Endothelial cell of umbilical vein (primary cell): ENCODE measurements at regions not wholly inside any gene's neighbourhood (a gene's known extent, or its start where the extent isn't known, plus 50 kb on each side); places are given as distances from the start of the nearest gene placed in this dataset.

Experiments used
- BruUV-seq: library from RNA; stranded (reverse); fragments of 400-500 nt; replicated peaks from 2 replicates; lab custom pipeline; 2021; lab: Mats Ljungman, UMichigan
- CTCF ChIA-PET: fragments of 300-600, 350-600 bp; sonication (Branson Sonifier 250); formaldehyde crosslinking; loops from one replicate; lab custom pipeline; 2021; ENCODE audit warnings: antibody characterized with exemption, inconsistent platforms; lab: Charles Lee
- POLR2A ChIA-PET: fragments of 300-600, 350-600 bp; sonication (Branson Sonifier 250); formaldehyde crosslinking; loops from one replicate; lab custom pipeline; 2021; ENCODE audit warnings: antibody characterized with exemption, inconsistent platforms; lab: Charles Lee
- DNase-seq: peaks from one replicate; pipeline ENCODE4 v3.0.0-alpha.2; 2011; ENCODE audit warnings: low read depth, low spot score
- FAIRE-seq: peaks from 2 replicates; lab custom pipeline; 2011; peaks lifted over from hg19 to GRCh38; lab: Jason Lieb, UNC
- H2AFZ ChIP-seq: 2 replicates; pipeline ENCODE4 v1.6.0; 2012; ENCODE audit warnings: low read depth, low read length, control low read depth, inconsistent platforms
- H3K27ac ChIP-seq: 2 replicates; pipeline ENCODE4 v1.5.1; 2011; ENCODE audit warnings: low read depth, mild to moderate bottlenecking, control low read depth, low read length, moderate library complexity; ENCODE audit not compliant: insufficient read depth
- H3K27me3 ChIP-seq, 2 experiments: 2 replicates each; pipeline versions ENCODE4 v1.6.0 to v1.6.1; 2011; ENCODE audit warnings: low read length in 2 of 2, mixed read lengths in 1 of 2; ENCODE audit not compliant: control insufficient read depth in 2 of 2, insufficient read depth in 2 of 2
- H3K36me3 ChIP-seq, 2 experiments: 2 replicates in 1 of 2; 3 replicates in 1 of 2; pipeline ENCODE4 v1.5.1; 2011; ENCODE audit warnings: low read length in 2 of 2, mild to moderate bottlenecking in 1 of 2, moderate library complexity in 1 of 2; ENCODE audit not compliant: control insufficient read depth in 2 of 2, insufficient read depth in 2 of 2; ENCODE audit errors: extremely low read depth in 1 of 2
- H3K4me1 ChIP-seq: 3 replicates; pipeline ENCODE4 v1.5.1; 2011; ENCODE audit warnings: mild to moderate bottlenecking, low read length; ENCODE audit not compliant: control insufficient read depth, insufficient read depth; ENCODE audit errors: extremely low read depth
- H3K4me2 ChIP-seq: 2 replicates; pipeline ENCODE4 v1.6.1; 2011; ENCODE audit warnings: low read length, control low read depth, mixed read lengths; ENCODE audit not compliant: insufficient read depth
- H3K4me3 ChIP-seq, 3 experiments: fragments of 200-600 bp in 1 of 3; sonication (generic), shearing (Covaris generic) in 1 of 3; replicated peaks in 1 of 3; 2 replicates each; pipeline ENCODE4 v1.5.1; 2011 to 2016; ENCODE audit warnings: control low read depth in 3 of 3, low read length in 3 of 3, mild to moderate bottlenecking in 2 of 3, inconsistent platforms in 1 of 3, low read depth in 1 of 3, moderate library complexity in 1 of 3; ENCODE audit not compliant: insufficient read depth in 1 of 3
- H3K79me2 ChIP-seq: 2 replicates; pipeline ENCODE4 v1.6.0; 2012; ENCODE audit warnings: low read length, inconsistent platforms; ENCODE audit not compliant: control insufficient read depth, insufficient read depth
- H3K9ac ChIP-seq: replicated peaks from 2 replicates; pipeline ENCODE3; 2011; ENCODE audit warnings: low read length, control low read depth; ENCODE audit not compliant: insufficient read depth; ENCODE audit errors: extremely low read depth
- H3K9me1 ChIP-seq: replicated peaks from 3 replicates; pipeline ENCODE4 v1.6.0; 2011; ENCODE audit warnings: mild to moderate bottlenecking, low read length; ENCODE audit not compliant: control insufficient read depth, insufficient read depth; ENCODE audit errors: extremely low read depth
- H3K9me3 ChIP-seq: replicated peaks from 2 replicates; pipeline ENCODE4 v1.5.1; 2012; ENCODE audit warnings: low read length, inconsistent platforms; ENCODE audit not compliant: control insufficient read depth, insufficient read depth
- H4K20me1 ChIP-seq: replicated peaks from 2 replicates; pipeline ENCODE3; 2011; ENCODE audit warnings: mild to moderate bottlenecking, low read length; ENCODE audit not compliant: control insufficient read depth, insufficient read depth; ENCODE audit errors: extremely low read depth
- CTCF ChIP-seq, 2 donors: IDR thresholded peaks; 1 replicate in 1 of 2; 2 replicates in 1 of 2; pipeline ENCODE4 v1.5.1; 2011; ENCODE audit warnings: low read length in 2 of 2, mild to moderate bottlenecking in 2 of 2, moderate library complexity in 2 of 2, control low read depth in 1 of 2, inconsistent platforms in 1 of 2, low read depth in 1 of 2; ENCODE audit not compliant: insufficient read depth in 1 of 2; ENCODE audit errors: extremely low read depth in 1 of 2
- EZH2 ChIP-seq: IDR thresholded peaks from 2 replicates; pipeline ENCODE4 v1.6.1; 2012; ENCODE audit warnings: borderline replicate concordance, low read depth, mild to moderate bottlenecking, moderate library complexity, low read length, inconsistent platforms; ENCODE audit not compliant: severe bottlenecking
- FOS ChIP-seq: IDR thresholded peaks from 2 replicates; pipeline ENCODE4 v1.6.1; 2011; ENCODE audit warnings: mild to moderate bottlenecking, low read length, moderate library complexity, borderline replicate concordance; ENCODE audit not compliant: insufficient read depth
- GATA2 ChIP-seq: IDR thresholded peaks from 2 replicates; pipeline ENCODE4 v1.7.0; 2011; ENCODE audit warnings: low read depth, mild to moderate bottlenecking, moderate library complexity, mixed read lengths, low read length; ENCODE audit not compliant: insufficient read length, insufficient read depth
- JUN ChIP-seq: IDR thresholded peaks from 2 replicates; pipeline ENCODE4 v1.6.1; 2011; ENCODE audit warnings: borderline replicate concordance, low read depth; ENCODE audit not compliant: insufficient read length, insufficient read depth
- MAX ChIP-seq: IDR thresholded peaks from 2 replicates; pipeline ENCODE4 v1.6.1; 2011; ENCODE audit not compliant: insufficient read depth, insufficient read length
- MYC ChIP-seq: IDR thresholded peaks from one replicate; pipeline ENCODE4 v1.6.1; 2011; ENCODE audit warnings: mild to moderate bottlenecking, low read depth, low read length
- POLR2A ChIP-seq: IDR thresholded peaks from 2 replicates; pipeline ENCODE4 v1.6.1; 2012; ENCODE audit warnings: low read depth, mild to moderate bottlenecking, control low read depth, low read length
- POLR2AphosphoS5 ChIP-seq: IDR thresholded peaks from 2 replicates; pipeline ENCODE4 v1.6.1; 2012; ENCODE audit warnings: low read depth, mild to moderate bottlenecking, control low read depth, low read length, moderate library complexity; ENCODE audit not compliant: insufficient read depth
- dilution Hi-C: fragments of 300-500 bp; cut with MboI; formaldehyde crosslinking; loops from one replicate; pipeline ENCODE4 v1.15.0; 2019; ENCODE audit warnings: low sequenced_read_pairs; ENCODE audit not compliant: extremely low pct_ligation_motif_present
- intact Hi-C: fragments of 100-400 bp; cut with micrococcal nuclease; formaldehyde crosslinking; loops from one replicate; pipeline ENCODE4 v1.10.0; 2022

- Histone ChIP-seq H3K4me1 (no peaks in the 10 kb centered on the region), H3K36me3 (no peaks in the 10 kb centered on the region), H3K27me3 (no peaks in the 10 kb centered on the region), H3K27ac (no peak overlapping the region), H3K79me2 (no peaks in the 10 kb centered on the region), H2AFZ (no peak overlapping the region), H3K9me3 (peaks cover 2% of the 10 kb centered on the region), H3K9ac (no peak overlapping the region), H3K9me1 (no peaks in the 10 kb centered on the region), H3K4me3 (no peak overlapping the region), H4K20me1 (no peaks in the 10 kb centered on the region), H3K4me2 (no peak overlapping the region)
- DNase-seq (no peak), FAIRE-seq (no peak)
- ChIA-PET CTCF (no interaction called here), POLR2A (no interaction called here)
- dilution Hi-C loops = no loop called here
- no TSS peak for BruUV-seq
- TF ChIP-seq GATA2 (no peak), MYC (no peak), FOS (no peak), POLR2A (no peak), MAX (no peak), POLR2AphosphoS5 (no peak), EZH2 (no peak), CTCF (IDR thresholded peaks at IDR 0.05; ENCODE audit: extremely low read depth in 1 of 2, insufficient read depth in 1 of 2, low read depth in 1 of 2, low read length in 2 of 2) (no peak), JUN (no peak)
- intact Hi-C loops = no loop called here
Observed at GRCh38 chr12:23472329-23472971, 477.0 kb downstream of the SOX5 start.
